GM12878 (cell line): ENCODE measurements at regions not wholly inside any gene's neighbourhood (a gene's known extent, or its start where the extent isn't known, plus 50 kb on each side); places are given as distances from the start of the nearest gene placed in this dataset.

ENCODE experiments used
- ATAC-seq: fragments of 200-7000 bp; cut with Tn5 transposase; 3 replicates; pipeline ENCODE4 v1.9.1; 2020; ENCODE audit warnings: mild to moderate bottlenecking, moderate library complexity
- BruUV-seq: library from RNA; stranded (reverse); fragments of 400-500 nt; replicated peaks from 2 replicates; lab custom pipeline; 2021; lab: Mats Ljungman, UMichigan
- CTCF ChIA-PET: fragments of 300-600 bp; sonication (Branson Sonifier 250); formaldehyde crosslinking; extraction: SDS; loops from one replicate; lab custom pipeline; 2021; ENCODE audit warnings: inconsistent platforms; lab: Yijun Ruan, JAX
- POLR2A ChIA-PET: fragments of 350-600 bp; formaldehyde crosslinking; extraction: SDS; loops from one replicate; lab custom pipeline; 2021; ENCODE audit warnings: inconsistent platforms; lab: Charles Lee
- RAD21 ChIA-PET: fragments of 300-600 bp; sonication (Branson Sonifier 250); formaldehyde crosslinking; loops from one replicate; lab custom pipeline; 2023; ENCODE audit warnings: antibody characterized with exemption; ENCODE audit not compliant: unreplicated experiment; lab: Charles Lee
- SMC1A ChIA-PET: fragments of 300-600 bp; sonication (Branson Sonifier 250); formaldehyde crosslinking; loops from one replicate; lab custom pipeline; 2023; ENCODE audit not compliant: unreplicated experiment, uncharacterized antibody; lab: Charles Lee
- DNase-seq: peaks from one replicate; pipeline ENCODE4 v3.0.0-alpha.2; 2011; ENCODE audit warnings: low read depth, low spot score
- FAIRE-seq: peaks from 3 replicates; lab custom pipeline; 2011; peaks lifted over from hg19 to GRCh38; lab: Jason Lieb, UNC
- H2AFZ ChIP-seq: 2 replicates; pipeline ENCODE4 v1.6.0; 2011; ENCODE audit warnings: low read depth, low read length, control low read depth; ENCODE audit not compliant: control insufficient read depth
- H3K27ac ChIP-seq: 2 replicates; pipeline ENCODE4 v1.5.1; 2011; ENCODE audit warnings: control low read depth; ENCODE audit not compliant: control insufficient read depth, insufficient read depth
- H3K27me3 ChIP-seq, 2 experiments: replicated peaks in 1 of 2; 2 replicates each; pipeline versions ENCODE4 v1.6.0 to v1.6.1; 2011; ENCODE audit warnings: low read length in 1 of 2; ENCODE audit not compliant: control insufficient read depth in 2 of 2, insufficient read depth in 2 of 2
- H3K36me3 ChIP-seq, 2 experiments: 2 replicates each; pipeline ENCODE4 v1.5.1; 2011; ENCODE audit warnings: low read length in 1 of 2; ENCODE audit not compliant: control insufficient read depth in 2 of 2, insufficient read depth in 2 of 2
- H3K4me1 ChIP-seq: 2 replicates; pipeline ENCODE4 v1.6.1; 2011; ENCODE audit warnings: mild to moderate bottlenecking, low read length, moderate library complexity, mixed read lengths; ENCODE audit not compliant: control insufficient read depth, insufficient read depth
- H3K4me2 ChIP-seq: 2 replicates; pipeline ENCODE4 v1.6.0; 2011; ENCODE audit warnings: control low read depth; ENCODE audit not compliant: control insufficient read depth, insufficient read depth
- H3K4me3 ChIP-seq: fragments of 200-600 bp; sonication (generic); 2 replicates; pipeline ENCODE4 v1.5.1; 2016
- H3K79me2 ChIP-seq: 2 replicates; pipeline ENCODE4 v1.6.0; 2011; ENCODE audit warnings: low read length; ENCODE audit not compliant: control insufficient read depth, insufficient read depth
- H3K9ac ChIP-seq: 2 replicates; pipeline ENCODE4 v1.8.0; 2011; ENCODE audit warnings: low read length, control low read depth, mixed read lengths; ENCODE audit not compliant: control insufficient read depth, insufficient read depth
- H3K9me3 ChIP-seq: replicated peaks from 3 replicates; pipeline ENCODE4 v1.5.1; 2011; ENCODE audit warnings: mild to moderate bottlenecking, low read length; ENCODE audit not compliant: control insufficient read depth, insufficient read depth
- H4K20me1 ChIP-seq: 2 replicates; pipeline ENCODE4 v1.6.0; 2011; ENCODE audit not compliant: control insufficient read depth, insufficient read depth
- CHD1 ChIP-seq: IDR thresholded peaks from 2 replicates; pipeline ENCODE4 v1.6.1; 2012; ENCODE audit warnings: low read depth, low read length, improper control_type of control experiment
- FOXM1 ChIP-seq: IDR thresholded peaks from 2 replicates; pipeline ENCODE4 v1.6.1; 2012; ENCODE audit warnings: low read depth, mild to moderate bottlenecking, inconsistent platforms, low read length, moderate library complexity
- IRF4 ChIP-seq: IDR thresholded peaks from 2 replicates; pipeline ENCODE4 v1.6.1; 2011; ENCODE audit warnings: low read depth, low read length
- NFIC ChIP-seq: IDR thresholded peaks from 2 replicates; pipeline ENCODE4 v1.6.1; 2012; ENCODE audit warnings: low read depth, mild to moderate bottlenecking, inconsistent platforms, low read length, moderate library complexity
- PAX5 ChIP-seq: IDR thresholded peaks from 2 replicates; pipeline ENCODE4 v1.6.1; 2011; ENCODE audit warnings: low read depth, low read length, borderline replicate concordance
- PML ChIP-seq: IDR thresholded peaks from 2 replicates; pipeline ENCODE4 v1.6.1; 2012; ENCODE audit warnings: low read length, inconsistent platforms
- PRDM15 ChIP-seq: fragments of 450-650 bp; formaldehyde crosslinking; IDR thresholded peaks from 2 replicates; pipeline ENCODE4 v1.4.0; 2020; ENCODE audit warnings: mild to moderate bottlenecking, moderate library complexity
- USF1 ChIP-seq: IDR thresholded peaks from 2 replicates; pipeline ENCODE4 v1.6.1; 2011; ENCODE audit warnings: borderline replicate concordance, low read depth, mild to moderate bottlenecking, moderate library complexity, mixed read lengths, low read length; ENCODE audit not compliant: insufficient read depth; ENCODE audit errors: extremely low read length
- WRNIP1 ChIP-seq: IDR thresholded peaks from 2 replicates; pipeline ENCODE4 v1.6.1; 2011; ENCODE audit warnings: low read depth, low read length, improper control_type of control experiment, borderline replicate concordance
- ZBTB33 ChIP-seq: fragments of 450-650 bp; IDR thresholded peaks from 2 replicates; pipeline ENCODE4 v1.6.1; 2017; ENCODE audit warnings: mild to moderate bottlenecking
- WGBS: methylation state at CpG from one replicate; pipeline ENCODE4 v1.1.6; 2016; ENCODE audit warnings: low lambda C conversion rate; ENCODE audit not compliant: insufficient replicate concordance, insufficient coverage; ENCODE audit errors: missing lambda C conversion rate; 5-methylcytosine and 5-hydroxymethylcytosine counted together
- in situ Hi-C: fragments of 300-500 bp; cut with MboI; formaldehyde crosslinking; loops from 9 replicates; pipeline ENCODE4 v1.14.3; 2018; ENCODE audit warnings: mixed read lengths
- intact Hi-C: fragments of 100-400 bp; cut with micrococcal nuclease; formaldehyde crosslinking; loops from one replicate; pipeline ENCODE4 v1.14.2; 2022; ENCODE audit not compliant: unreplicated experiment
- TF ChIP-seq, protein P1 (sequence below): IDR thresholded peaks from 2 replicates; pipeline ENCODE4 v1.6.1; 2012; ENCODE audit warnings: mild to moderate bottlenecking, low read depth, low read length
- TF ChIP-seq, protein P2 (sequence below): fragments of 450-650 bp; IDR thresholded peaks from 2 replicates; pipeline ENCODE4 v1.6.1; 2016; ENCODE audit warnings: mild to moderate bottlenecking

DNA sequence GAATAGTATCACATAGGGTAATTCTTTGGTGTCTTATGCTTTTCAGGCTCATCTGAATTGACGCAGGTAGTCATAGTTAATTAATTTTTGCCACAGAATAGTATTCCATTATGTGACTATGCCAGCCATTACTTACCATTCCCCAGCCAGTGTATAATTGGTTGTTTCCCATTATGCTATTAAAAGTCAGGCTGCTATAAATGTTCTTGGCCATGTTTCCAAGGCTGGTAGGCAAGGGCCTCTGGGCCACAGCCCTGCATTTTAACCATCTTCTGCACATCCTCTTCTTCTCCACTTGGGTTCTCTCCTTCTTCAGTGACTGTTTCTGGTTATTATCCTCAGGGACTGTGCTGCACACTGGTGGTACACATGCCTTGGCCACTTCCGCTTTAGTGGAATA is 190.9 kb downstream of the ADAMTS15 start (continued):
- TF ChIP-seq, protein P1, sequence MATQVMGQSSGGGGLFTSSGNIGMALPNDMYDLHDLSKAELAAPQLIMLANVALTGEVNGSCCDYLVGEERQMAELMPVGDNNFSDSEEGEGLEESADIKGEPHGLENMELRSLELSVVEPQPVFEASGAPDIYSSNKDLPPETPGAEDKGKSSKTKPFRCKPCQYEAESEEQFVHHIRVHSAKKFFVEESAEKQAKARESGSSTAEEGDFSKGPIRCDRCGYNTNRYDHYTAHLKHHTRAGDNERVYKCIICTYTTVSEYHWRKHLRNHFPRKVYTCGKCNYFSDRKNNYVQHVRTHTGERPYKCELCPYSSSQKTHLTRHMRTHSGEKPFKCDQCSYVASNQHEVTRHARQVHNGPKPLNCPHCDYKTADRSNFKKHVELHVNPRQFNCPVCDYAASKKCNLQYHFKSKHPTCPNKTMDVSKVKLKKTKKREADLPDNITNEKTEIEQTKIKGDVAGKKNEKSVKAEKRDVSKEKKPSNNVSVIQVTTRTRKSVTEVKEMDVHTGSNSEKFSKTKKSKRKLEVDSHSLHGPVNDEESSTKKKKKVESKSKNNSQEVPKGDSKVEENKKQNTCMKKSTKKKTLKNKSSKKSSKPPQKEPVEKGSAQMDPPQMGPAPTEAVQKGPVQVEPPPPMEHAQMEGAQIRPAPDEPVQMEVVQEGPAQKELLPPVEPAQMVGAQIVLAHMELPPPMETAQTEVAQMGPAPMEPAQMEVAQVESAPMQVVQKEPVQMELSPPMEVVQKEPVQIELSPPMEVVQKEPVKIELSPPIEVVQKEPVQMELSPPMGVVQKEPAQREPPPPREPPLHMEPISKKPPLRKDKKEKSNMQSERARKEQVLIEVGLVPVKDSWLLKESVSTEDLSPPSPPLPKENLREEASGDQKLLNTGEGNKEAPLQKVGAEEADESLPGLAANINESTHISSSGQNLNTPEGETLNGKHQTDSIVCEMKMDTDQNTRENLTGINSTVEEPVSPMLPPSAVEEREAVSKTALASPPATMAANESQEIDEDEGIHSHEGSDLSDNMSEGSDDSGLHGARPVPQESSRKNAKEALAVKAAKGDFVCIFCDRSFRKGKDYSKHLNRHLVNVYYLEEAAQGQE = no peak
- no peak for TF ChIP-seq CHD1
- TF ChIP-seq NFIC = no peak

GRCh38 chr11:130640526-130640925 is 192.1 kb downstream of the ADAMTS15 start:
- no peaks in the 10 kb centered on the region for H3K9me3 ChIP-seq
- BruUV-seq = no TSS peak
- ChIA-PET RAD21 (no interaction called here), SMC1A (no interaction called here), POLR2A (no interaction called here), CTCF (no interaction called here)
- DNase-seq (no peak), FAIRE-seq (no peak), ATAC-seq (no peak)
- in situ Hi-C loops = no loop called here
- H3K9ac ChIP-seq = no peak overlapping the region
- 71% methylated on average over 7 of the region's 7 CpGs for WGBS
- no peaks in the 10 kb centered on the region for H4K20me1 ChIP-seq
- H3K36me3 ChIP-seq = no peaks in the 10 kb centered on the region
- intact Hi-C loops = no loop called here
- no peak overlapping the region for H3K27ac ChIP-seq
- peaks cover 0 to 4% of the 10 kb centered on the region in 2 experiments; a peak in 2 of 4 replicates for H3K27me3 ChIP-seq
- H3K4me2 ChIP-seq = no peak overlapping the region
- no peaks in the 10 kb centered on the region for H3K79me2 ChIP-seq
- no peaks in the 10 kb centered on the region for H3K4me1 ChIP-seq
- H2AFZ ChIP-seq = no peak overlapping the region
- no peak overlapping the region for H3K4me3 ChIP-seq
- TF ChIP-seq FOXM1 = no peak
- TF ChIP-seq PML = no peak
- TF ChIP-seq PAX5 = no peak
- no peak for TF ChIP-seq WRNIP1
- no peak for TF ChIP-seq PRDM15 (CRISPR knock-in tag)
- TF ChIP-seq, protein P2, sequence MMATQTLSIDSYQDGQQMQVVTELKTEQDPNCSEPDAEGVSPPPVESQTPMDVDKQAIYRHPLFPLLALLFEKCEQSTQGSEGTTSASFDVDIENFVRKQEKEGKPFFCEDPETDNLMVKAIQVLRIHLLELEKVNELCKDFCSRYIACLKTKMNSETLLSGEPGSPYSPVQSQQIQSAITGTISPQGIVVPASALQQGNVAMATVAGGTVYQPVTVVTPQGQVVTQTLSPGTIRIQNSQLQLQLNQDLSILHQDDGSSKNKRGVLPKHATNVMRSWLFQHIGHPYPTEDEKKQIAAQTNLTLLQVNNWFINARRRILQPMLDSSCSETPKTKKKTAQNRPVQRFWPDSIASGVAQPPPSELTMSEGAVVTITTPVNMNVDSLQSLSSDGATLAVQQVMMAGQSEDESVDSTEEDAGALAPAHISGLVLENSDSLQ = no peak
- no peak for TF ChIP-seq USF1
- TF ChIP-seq IRF4 = no peak
- no peak for TF ChIP-seq ZBTB33
